GM12878 (cell line): ENCODE measurements at regions not wholly inside any gene's neighbourhood (a gene's known extent, or its start where the extent isn't known, plus 50 kb on each side); places are given as distances from the start of the nearest gene placed in this dataset.

Experiments
- ATAC-seq: fragments of 200-7000 bp; cut with Tn5 transposase; 3 replicates; pipeline ENCODE4 v1.9.1; 2020; ENCODE audit warnings: mild to moderate bottlenecking, moderate library complexity
- BruUV-seq: library from RNA; stranded (reverse); fragments of 400-500 nt; replicated peaks from 2 replicates; lab custom pipeline; 2021; lab: Mats Ljungman, UMichigan
- CTCF ChIA-PET: fragments of 300-600 bp; sonication (Branson Sonifier 250); formaldehyde crosslinking; extraction: SDS; loops from one replicate; lab custom pipeline; 2021; ENCODE audit warnings: inconsistent platforms; lab: Yijun Ruan, JAX
- POLR2A ChIA-PET: fragments of 350-600 bp; formaldehyde crosslinking; extraction: SDS; loops from one replicate; lab custom pipeline; 2021; ENCODE audit warnings: inconsistent platforms; lab: Charles Lee
- RAD21 ChIA-PET: fragments of 300-600 bp; sonication (Branson Sonifier 250); formaldehyde crosslinking; loops from one replicate; lab custom pipeline; 2023; ENCODE audit warnings: antibody characterized with exemption; ENCODE audit not compliant: unreplicated experiment; lab: Charles Lee
- SMC1A ChIA-PET: fragments of 300-600 bp; sonication (Branson Sonifier 250); formaldehyde crosslinking; loops from one replicate; lab custom pipeline; 2023; ENCODE audit not compliant: unreplicated experiment, uncharacterized antibody; lab: Charles Lee
- DNase-seq: peaks from one replicate; pipeline ENCODE4 v3.0.0-alpha.2; 2011; ENCODE audit warnings: low read depth, low spot score
- FAIRE-seq: peaks from 3 replicates; lab custom pipeline; 2011; peaks lifted over from hg19 to GRCh38; lab: Jason Lieb, UNC
- H2AFZ ChIP-seq: 2 replicates; pipeline ENCODE4 v1.6.0; 2011; ENCODE audit warnings: low read depth, low read length, control low read depth; ENCODE audit not compliant: control insufficient read depth
- H3K27ac ChIP-seq: 2 replicates; pipeline ENCODE4 v1.5.1; 2011; ENCODE audit warnings: control low read depth; ENCODE audit not compliant: control insufficient read depth, insufficient read depth
- H3K27me3 ChIP-seq, 2 experiments: replicated peaks in 1 of 2; 2 replicates each; pipeline versions ENCODE4 v1.6.0 to v1.6.1; 2011; ENCODE audit warnings: low read length in 1 of 2; ENCODE audit not compliant: control insufficient read depth in 2 of 2, insufficient read depth in 2 of 2
- H3K36me3 ChIP-seq, 2 experiments: 2 replicates each; pipeline ENCODE4 v1.5.1; 2011; ENCODE audit warnings: low read length in 1 of 2; ENCODE audit not compliant: control insufficient read depth in 2 of 2, insufficient read depth in 2 of 2
- H3K4me1 ChIP-seq: 2 replicates; pipeline ENCODE4 v1.6.1; 2011; ENCODE audit warnings: mild to moderate bottlenecking, low read length, moderate library complexity, mixed read lengths; ENCODE audit not compliant: control insufficient read depth, insufficient read depth
- H3K4me2 ChIP-seq: 2 replicates; pipeline ENCODE4 v1.6.0; 2011; ENCODE audit warnings: control low read depth; ENCODE audit not compliant: control insufficient read depth, insufficient read depth
- H3K4me3 ChIP-seq: fragments of 200-600 bp; sonication (generic); 2 replicates; pipeline ENCODE4 v1.5.1; 2016
- H3K79me2 ChIP-seq: 2 replicates; pipeline ENCODE4 v1.6.0; 2011; ENCODE audit warnings: low read length; ENCODE audit not compliant: control insufficient read depth, insufficient read depth
- H3K9ac ChIP-seq: 2 replicates; pipeline ENCODE4 v1.8.0; 2011; ENCODE audit warnings: low read length, control low read depth, mixed read lengths; ENCODE audit not compliant: control insufficient read depth, insufficient read depth
- H3K9me3 ChIP-seq: replicated peaks from 3 replicates; pipeline ENCODE4 v1.5.1; 2011; ENCODE audit warnings: mild to moderate bottlenecking, low read length; ENCODE audit not compliant: control insufficient read depth, insufficient read depth
- H4K20me1 ChIP-seq: 2 replicates; pipeline ENCODE4 v1.6.0; 2011; ENCODE audit not compliant: control insufficient read depth, insufficient read depth
- ASH2L ChIP-seq: fragments of 300-600, 200-600 bp; sonication (generic); IDR thresholded peaks from 2 replicates; pipeline ENCODE4 v1.6.1; 2017; ENCODE audit warnings: low read depth, mild to moderate bottlenecking, borderline replicate concordance
- BCLAF1 ChIP-seq: fragments of 450-650 bp; IDR thresholded peaks from 2 replicates; pipeline ENCODE4 v1.6.1; 2017; ENCODE audit warnings: antibody characterized with exemption, mild to moderate bottlenecking, moderate library complexity
- CBX3 ChIP-seq: fragments of 200-600 bp; sonication (generic); IDR thresholded peaks from 2 replicates; pipeline ENCODE4 v1.6.1; 2016; ENCODE audit warnings: low read depth, borderline replicate concordance
- CREB1 ChIP-seq: IDR thresholded peaks from 2 replicates; pipeline ENCODE4 v1.6.1; 2012; ENCODE audit warnings: low read depth, mild to moderate bottlenecking, inconsistent platforms
- EP300 ChIP-seq, 2 experiments: fragments of 150-350 bp in 1 of 2; IDR thresholded peaks; 2 replicates each; pipeline ENCODE4 v1.6.1; 2011 to 2012; ENCODE audit warnings: low read depth in 2 of 2, low read length in 2 of 2, borderline replicate concordance in 1 of 2, improper control_type of control experiment in 1 of 2, inconsistent platforms in 1 of 2; ENCODE audit not compliant: control insufficient read depth in 1 of 2
- HDAC2 ChIP-seq: fragments of 200-600 bp; sonication (generic); IDR thresholded peaks from 2 replicates; pipeline ENCODE4 v1.6.1; 2017
- HDAC6 ChIP-seq: fragments of 200-600 bp; sonication (generic); IDR thresholded peaks from one replicate; pipeline ENCODE4 v1.8.0; 2017; ENCODE audit warnings: antibody characterized with exemption; ENCODE audit not compliant: unreplicated experiment
- IKZF1 ChIP-seq: fragments of 450-650 bp; conservative IDR thresholded peaks from 2 replicates; pipeline ENCODE4 v1.6.1; 2017; ENCODE audit warnings: antibody characterized with exemption, mild to moderate bottlenecking
- IKZF2 ChIP-seq, 2 experiments: fragments of 450-650 bp; IDR thresholded peaks; 2 replicates each; pipeline ENCODE4 v1.6.1; 2017; ENCODE audit warnings: mild to moderate bottlenecking in 2 of 2, moderate library complexity in 2 of 2
- POU2F2 ChIP-seq: IDR thresholded peaks from 3 replicates; pipeline ENCODE4 v1.6.1; 2011; ENCODE audit warnings: low read depth, mild to moderate bottlenecking, low read length, borderline replicate concordance
- RCOR1 ChIP-seq: conservative IDR thresholded peaks from 2 replicates; pipeline ENCODE4 v1.6.1; 2012; ENCODE audit warnings: low read depth, low read length, improper control_type of control experiment
- TCF3 ChIP-seq: IDR thresholded peaks from 2 replicates; pipeline ENCODE4 v1.6.1; 2012; ENCODE audit warnings: low read depth, mild to moderate bottlenecking, low read length, borderline replicate concordance; ENCODE audit not compliant: insufficient read depth
- TCF7 ChIP-seq: IDR thresholded peaks from 2 replicates; pipeline ENCODE4 v1.6.1; 2014; ENCODE audit warnings: antibody characterized with exemption, borderline replicate concordance
- USF2 ChIP-seq: IDR thresholded peaks from 2 replicates; pipeline ENCODE4 v1.6.1; 2011; ENCODE audit warnings: low read depth, low read length, improper control_type of control experiment, borderline replicate concordance
- ZZZ3 ChIP-seq: IDR thresholded peaks from 2 replicates; pipeline ENCODE4 v1.6.1; 2011; ENCODE audit warnings: low read depth; ENCODE audit not compliant: control insufficient read depth, insufficient read length
- WGBS: methylation state at CpG from one replicate; pipeline ENCODE4 v1.1.6; 2016; ENCODE audit warnings: low lambda C conversion rate; ENCODE audit not compliant: insufficient replicate concordance, insufficient coverage; ENCODE audit errors: missing lambda C conversion rate; 5-methylcytosine and 5-hydroxymethylcytosine counted together
- in situ Hi-C: fragments of 300-500 bp; cut with MboI; formaldehyde crosslinking; loops from 9 replicates; pipeline ENCODE4 v1.14.3; 2018; ENCODE audit warnings: mixed read lengths
- intact Hi-C: fragments of 100-400 bp; cut with micrococcal nuclease; formaldehyde crosslinking; loops from one replicate; pipeline ENCODE4 v1.14.2; 2022; ENCODE audit not compliant: unreplicated experiment

DNA sequence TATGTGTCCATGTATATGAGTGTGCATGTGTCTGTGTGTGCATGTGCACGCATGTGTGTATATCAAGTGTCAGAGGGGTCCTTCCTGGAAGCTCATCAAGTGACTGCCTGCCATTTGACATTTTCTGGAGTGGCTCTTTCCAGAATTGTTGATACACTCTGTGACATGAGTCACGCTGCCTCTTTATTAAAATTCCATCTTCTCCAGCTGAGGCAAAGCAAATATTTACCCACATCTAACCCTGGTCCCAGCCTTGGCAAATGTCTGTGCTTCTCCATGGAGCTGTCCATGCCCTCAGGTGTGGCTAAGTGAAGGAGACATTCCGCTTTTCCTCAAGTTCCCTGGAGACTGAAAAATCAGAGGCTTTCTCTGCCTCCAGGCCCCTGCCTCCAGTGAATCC, 88.2 kb upstream of the MBNL2 start:
- no peaks in the 10 kb centered on the region for H3K36me3 ChIP-seq
- H3K4me2 ChIP-seq = no peak overlapping the region
- ChIA-PET POLR2A (interaction anchor here (0.5 kb wide), 1 partner anchor 483 kb away, joined by 3 read pairs; no protein-coding TSS in a partner anchor), RAD21 (no interaction called here), CTCF (no interaction called here), SMC1A (no interaction called here)
- in situ Hi-C loops (no loop called here), intact Hi-C loops (no loop called here)
- no peaks in the 10 kb centered on the region for H3K4me1 ChIP-seq
- H3K27me3 ChIP-seq = no peaks in the 10 kb centered on the region
- H3K27ac ChIP-seq = no peak overlapping the region
- H3K4me3 ChIP-seq = no peak overlapping the region
- TF ChIP-seq POU2F2 (no peak), CBX3 (no peak), CREB1 (no peak), TCF3 (no peak), BCLAF1 (no peak), ASH2L (no peak), IKZF2 (IDR thresholded peaks at IDR 0.05) (no peak), ZZZ3 (no peak), TCF7 (no peak), USF2 (no peak), HDAC2 (no peak), HDAC6 (no peak), RCOR1 (no peak), EP300 (IDR thresholded peaks at IDR 0.05; ENCODE audit: borderline replicate concordance in 1 of 2, control insufficient read depth in 1 of 2, low read depth in 2 of 2, low read length in 2 of 2) (no peak), IKZF1 (no peak)
- H3K79me2 ChIP-seq = no peaks in the 10 kb centered on the region
- FAIRE-seq (no peak), DNase-seq (no peak), ATAC-seq (no peak)
- no peak overlapping the region for H2AFZ ChIP-seq
- H4K20me1 ChIP-seq = no peaks in the 10 kb centered on the region
- no peaks in the 10 kb centered on the region for H3K9me3 ChIP-seq
- no TSS peak for BruUV-seq
- H3K9ac ChIP-seq = no peak overlapping the region
- 8% methylated on average over 3 of the region's 3 CpGs for WGBS
